ENCODE measurements at regions not wholly inside any gene's neighbourhood (a gene's known extent, or its start where the extent isn't known, plus 50 kb on each side); places are given as distances from the start of the nearest gene placed in this dataset.

- Histone ChIP-seq H3K27ac (ENCODE audit: low read depth, low read length) (no peak overlapping the region), H3F3A (ENCODE audit: control insufficient read depth, insufficient read depth) (no peaks in the 10 kb centered on the region), H4K20me1 (ENCODE audit: control insufficient read depth, insufficient read depth, low read depth, low read length) (no peaks in the 10 kb centered on the region), H3K27me3 (ENCODE audit: control insufficient read depth, low read length) (no peaks in the 10 kb centered on the region), H3K9me3 (ENCODE audit: control insufficient read depth, insufficient read depth, low read length) (no peaks in the 10 kb centered on the region), H3K79me2 (ENCODE audit: control insufficient read depth, low read length) (no peaks in the 10 kb centered on the region), H3K4me2 (ENCODE audit: low read length) (no peak overlapping the region), H3K4me1 (ENCODE audit: control insufficient read depth, low read length) (peaks cover 45% of the 10 kb centered on the region), H3K9me2 (replicated peaks; ENCODE audit: control insufficient read depth, low read length) (no peaks in the 10 kb centered on the region), H3K4me3 (ENCODE audit: low read length) (no peak overlapping the region), H3K36me3 (ENCODE audit: control insufficient read depth, low read length) (no peaks in the 10 kb centered on the region)
- TF ChIP-seq EZH2phosphoT487 (IDR thresholded peaks at IDR 0.05; ENCODE audit: borderline replicate concordance, low read length) (no peak), CTCF (IDR thresholded peaks at IDR 0.05; ENCODE audit: low read depth, low read length, poor library complexity, severe bottlenecking) (no peak)
These were observed 78.0 kb upstream of the LHFPL2 start for GRCh38 chr5:78726571-78726970.

- Histone ChIP-seq H3K9me3 (ENCODE audit: control insufficient read depth, insufficient read depth, low read length) (no peaks in the 10 kb centered on the region), H3K27me3 (ENCODE audit: control insufficient read depth, low read length) (no peaks in the 10 kb centered on the region), H3K4me3 (ENCODE audit: low read length) (no peak overlapping the region), H3K9me2 (replicated peaks; ENCODE audit: control insufficient read depth, low read length) (no peaks in the 10 kb centered on the region), H3K36me3 (ENCODE audit: control insufficient read depth, low read length) (no peaks in the 10 kb centered on the region), H3K4me2 (ENCODE audit: low read length) (no peak overlapping the region), H3K79me2 (ENCODE audit: control insufficient read depth, low read length) (no peaks in the 10 kb centered on the region), H3K4me1 (ENCODE audit: control insufficient read depth, low read length) (peaks cover 51% of the 10 kb centered on the region), H4K20me1 (ENCODE audit: control insufficient read depth, insufficient read depth, low read depth, low read length) (no peaks in the 10 kb centered on the region), H3K27ac (ENCODE audit: low read depth, low read length) (no peak overlapping the region), H3F3A (ENCODE audit: control insufficient read depth, insufficient read depth) (no peaks in the 10 kb centered on the region)
- no peak for TF ChIP-seq CTCF (IDR thresholded peaks at IDR 0.05; ENCODE audit: low read depth, low read length, poor library complexity, severe bottlenecking)
These were observed 77.4 kb upstream of the LHFPL2 start for GRCh38 chr5:78726003-78726402.

GRCh38 chr5:78724061-78724460, 75.5 kb upstream of the LHFPL2 start:
- Histone ChIP-seq H3K79me2 (ENCODE audit: control insufficient read depth, low read length) (no peaks in the 10 kb centered on the region), H3K4me3 (ENCODE audit: low read length) (no peak overlapping the region), H4K20me1 (ENCODE audit: control insufficient read depth, insufficient read depth, low read depth, low read length) (no peaks in the 10 kb centered on the region), H3F3A (ENCODE audit: control insufficient read depth, insufficient read depth) (no peaks in the 10 kb centered on the region), H3K9me2 (replicated peaks; ENCODE audit: control insufficient read depth, low read length) (no peaks in the 10 kb centered on the region), H3K27ac (ENCODE audit: low read depth, low read length) (peak overlapping the region; percentile 24; the same call in 1 of the 2 replicates), H3K27me3 (ENCODE audit: control insufficient read depth, low read length) (no peaks in the 10 kb centered on the region), H3K4me2 (ENCODE audit: low read length) (no peak overlapping the region), H3K9me3 (ENCODE audit: control insufficient read depth, insufficient read depth, low read length) (no peaks in the 10 kb centered on the region), H3K4me1 (ENCODE audit: control insufficient read depth, low read length) (peaks cover 63% of the 10 kb centered on the region), H3K36me3 (ENCODE audit: control insufficient read depth, low read length) (no peaks in the 10 kb centered on the region)
- TF ChIP-seq EZH2phosphoT487 (IDR thresholded peaks at IDR 0.05; ENCODE audit: borderline replicate concordance, low read length) (no peak), CTCF (IDR thresholded peaks at IDR 0.05; ENCODE audit: low read depth, low read length, poor library complexity, severe bottlenecking) (no peak)

GRCh38 chr5:78720997-78721396, 72.4 kb upstream of the LHFPL2 start:
- no peaks in the 10 kb centered on the region for H3K36me3 ChIP-seq (ENCODE audit: control insufficient read depth, low read length)
- no peaks in the 10 kb centered on the region for H3F3A ChIP-seq (ENCODE audit: control insufficient read depth, insufficient read depth)
- H3K4me1 ChIP-seq (ENCODE audit: control insufficient read depth, low read length), result peaks cover 52% of the 10 kb centered on the region
- no peaks in the 10 kb centered on the region for H4K20me1 ChIP-seq (ENCODE audit: control insufficient read depth, insufficient read depth, low read depth, low read length)
- H3K9me2 ChIP-seq (replicated peaks; ENCODE audit: control insufficient read depth, low read length), result no peaks in the 10 kb centered on the region
- H3K79me2 ChIP-seq (ENCODE audit: control insufficient read depth, low read length), result no peaks in the 10 kb centered on the region
- H3K27ac ChIP-seq (ENCODE audit: low read depth, low read length), result no peak overlapping the region
- H3K4me2 ChIP-seq (ENCODE audit: low read length), result peak overlapping the region; percentile 29
- H3K9me3 ChIP-seq (ENCODE audit: control insufficient read depth, insufficient read depth, low read length), result no peaks in the 10 kb centered on the region
- H3K27me3 ChIP-seq (ENCODE audit: control insufficient read depth, low read length), result no peaks in the 10 kb centered on the region
- H3K4me3 ChIP-seq (ENCODE audit: low read length), result peak overlapping the region; percentile 20
- no peak for TF ChIP-seq CTCF (IDR thresholded peaks at IDR 0.05; ENCODE audit: low read depth, low read length, poor library complexity, severe bottlenecking)
- TF ChIP-seq EZH2phosphoT487 (IDR thresholded peaks at IDR 0.05; ENCODE audit: borderline replicate concordance, low read length), result no peak

Data from DOHH2 (cell line).